Right lobe of liver (tissue), 4 donors: ENCODE measurements at regions not wholly inside any gene's neighbourhood (a gene's known extent, or its start where the extent isn't known, plus 50 kb on each side); places are given as distances from the start of the nearest gene placed in this dataset.

Experiments used
- CTCF ChIP-seq, 4 donors: fragments of 200-600 bp in 3 of 4; fragments of 450-650 bp in 1 of 4; IDR thresholded peaks; one replicate each; pipeline versions ENCODE4 v1.5.1 to v1.8.0; 2016 to 2022; ENCODE audit warnings: antibody characterized with exemption in 4 of 4, mild to moderate bottlenecking in 2 of 4
- POLR2A ChIP-seq: fragments of 450-650 bp; IDR thresholded peaks from one replicate; pipeline ENCODE4 v1.6.1; 2017; ENCODE audit warnings: antibody characterized with exemption, mild to moderate bottlenecking
- donor health status: DM: no; HTN: no; CAD: no.
- donor health status: DM: no; HTN: no; CAD: no.
- donor health status: DM: no; HTN: yes; CAD: no.

- TF ChIP-seq CTCF (IDR thresholded peaks at IDR 0.05) (no peak), POLR2A (no peak)
Observed at GRCh38 chrX:39850209-39850608, 247.5 kb downstream of the BCOR start.
